Keratinocyte (primary cell): ENCODE measurements at regions not wholly inside any gene's neighbourhood (a gene's known extent, or its start where the extent isn't known, plus 50 kb on each side); places are given as distances from the start of the nearest gene placed in this dataset.

ENCODE experiments used
- DNase-seq: peaks from one replicate; pipeline ENCODE4 v3.0.0-alpha.2; 2011; ENCODE audit warnings: low read depth, missing footprints, low spot score
- FAIRE-seq: peaks from 2 replicates; lab custom pipeline; 2011; peaks lifted over from hg19 to GRCh38; lab: Jason Lieb, UNC
- H2AFZ ChIP-seq: 2 replicates; pipeline ENCODE4 v1.6.0; 2012; ENCODE audit warnings: low read length, control low read depth, inconsistent platforms; ENCODE audit not compliant: control insufficient read depth
- H3K27ac ChIP-seq: 2 replicates; pipeline ENCODE4 v1.5.1; 2011; ENCODE audit warnings: low read length; ENCODE audit not compliant: control insufficient read depth, insufficient read depth
- H3K27me3 ChIP-seq: 3 replicates; pipeline ENCODE4 v1.6.0; 2011; ENCODE audit warnings: low read length; ENCODE audit not compliant: control insufficient read depth, insufficient read depth; ENCODE audit errors: extremely low read depth
- H3K36me3 ChIP-seq, 2 experiments: 2 replicates in 1 of 2; 3 replicates in 1 of 2; pipeline ENCODE4 v1.5.1; 2011; ENCODE audit warnings: low read length in 2 of 2, mild to moderate bottlenecking in 1 of 2; ENCODE audit not compliant: control insufficient read depth in 2 of 2, insufficient read depth in 2 of 2; ENCODE audit errors: extremely low read depth in 1 of 2
- H3K4me1 ChIP-seq: 3 replicates; pipeline ENCODE4 v1.5.1; 2011; ENCODE audit warnings: low read length; ENCODE audit not compliant: control insufficient read depth, insufficient read depth; ENCODE audit errors: extremely low read depth
- H3K4me2 ChIP-seq: 3 replicates; pipeline ENCODE4 v1.6.0; 2011; ENCODE audit warnings: low read depth, low read length; ENCODE audit not compliant: control insufficient read depth, insufficient read depth; ENCODE audit errors: extremely low read depth
- H3K4me3 ChIP-seq, 3 experiments: fragments of 200-600 bp in 1 of 3; sonication (generic) in 1 of 3; 2 replicates in 2 of 3; 3 replicates in 1 of 3; pipeline ENCODE4 v1.5.1; 2011 to 2016; ENCODE audit warnings: low read length in 3 of 3, mild to moderate bottlenecking in 3 of 3, control low read depth in 2 of 3, inconsistent platforms in 1 of 3, low read depth in 1 of 3, mixed read lengths in 1 of 3, mixed run types in 1 of 3, moderate library complexity in 1 of 3; ENCODE audit not compliant: control insufficient read depth in 2 of 3, insufficient read depth in 2 of 3; ENCODE audit errors: extremely low read depth in 1 of 3
- H3K79me2 ChIP-seq: 2 replicates; pipeline ENCODE4 v1.6.0; 2012; ENCODE audit warnings: low read length; ENCODE audit not compliant: control insufficient read depth, insufficient read depth
- H3K9ac ChIP-seq: 3 replicates; pipeline ENCODE4 v1.6.0; 2011; ENCODE audit warnings: low read length; ENCODE audit not compliant: control insufficient read depth, insufficient read depth; ENCODE audit errors: extremely low read depth
- H3K9me1 ChIP-seq: 3 replicates; pipeline ENCODE4 v1.6.0; 2011; ENCODE audit warnings: low read length; ENCODE audit not compliant: control insufficient read depth, insufficient read depth; ENCODE audit errors: extremely low read depth
- H3K9me3 ChIP-seq: 2 replicates; pipeline ENCODE4 v1.5.1; 2012; ENCODE audit warnings: low read depth, low read length; ENCODE audit not compliant: control insufficient read depth
- H4K20me1 ChIP-seq: 3 replicates; pipeline ENCODE4 v1.6.0; 2011; ENCODE audit warnings: low read length; ENCODE audit not compliant: control insufficient read depth, insufficient read depth; ENCODE audit errors: extremely low read depth
- CTCF ChIP-seq, 3 experiments: IDR thresholded peaks in 1 of 3; conservative IDR thresholded peaks in 1 of 3; optimal IDR thresholded peaks in 1 of 3; 2 replicates in 2 of 3; 3 replicates in 1 of 3; pipeline versions ENCODE3 to v1.5.1; 2011; ENCODE audit warnings: low read length in 3 of 3, mild to moderate bottlenecking in 3 of 3, moderate library complexity in 2 of 3, control low read depth in 1 of 3, inconsistent platforms in 1 of 3; ENCODE audit not compliant: insufficient read depth in 2 of 3; ENCODE audit errors: extremely low read depth in 1 of 3
- EZH2 ChIP-seq: IDR thresholded peaks from one replicate; pipeline ENCODE4 v1.6.1; 2012; ENCODE audit warnings: inconsistent platforms, mild to moderate bottlenecking, low read length, moderate library complexity
- dilution Hi-C: fragments of 300-500 bp; cut with MboI; formaldehyde crosslinking; loops from one replicate; pipeline ENCODE4 v1.7.0; 2020; ENCODE audit warnings: low sequenced_read_pairs; ENCODE audit not compliant: extremely low pct_ligation_motif_present

GRCh38 chr14:50052517-50052916, 63.9 kb downstream of the VCPKMT start:
- FAIRE-seq, result no peak

GRCh38 chr14:50053935-50054334, 62.4 kb downstream of the VCPKMT start:
- dilution Hi-C loops, result no loop called here

More at GRCh38 chr14:50052517-50052916, 63.9 kb downstream of the VCPKMT start:
- Histone ChIP-seq H3K79me2 (no peaks in the 10 kb centered on the region), H3K9me3 (no peaks in the 10 kb centered on the region), H3K4me2 (no peak overlapping the region), H3K27me3 (no peaks in the 10 kb centered on the region), H2AFZ (no peak overlapping the region), H4K20me1 (no peaks in the 10 kb centered on the region), H3K36me3 (no peaks in the 10 kb centered on the region), H3K9ac (no peak overlapping the region), H3K9me1 (no peaks in the 10 kb centered on the region), H3K27ac (no peak overlapping the region), H3K4me1 (peaks cover 4% of the 10 kb centered on the region), H3K4me3 (no peak overlapping the region)
- TF ChIP-seq EZH2, result no peak
- no peak for DNase-seq
- dilution Hi-C loops, result no loop called here

More at GRCh38 chr14:50053935-50054334, 62.4 kb downstream of the VCPKMT start:
- Histone ChIP-seq H2AFZ (no peak overlapping the region), H3K4me2 (no peak overlapping the region), H3K4me3 (no peak overlapping the region), H3K79me2 (no peaks in the 10 kb centered on the region), H3K9ac (no peak overlapping the region), H4K20me1 (no peaks in the 10 kb centered on the region), H3K9me3 (no peaks in the 10 kb centered on the region), H3K4me1 (peaks cover 11% of the 10 kb centered on the region), H3K36me3 (no peaks in the 10 kb centered on the region), H3K9me1 (no peaks in the 10 kb centered on the region), H3K27me3 (no peaks in the 10 kb centered on the region), H3K27ac (no peak overlapping the region)
- no peak for DNase-seq
- no peak for FAIRE-seq
- TF ChIP-seq CTCF (optimal IDR thresholded peaks at IDR 0.05 in 1 of 3, IDR thresholded peaks at IDR 0.05 in 1 of 3, conservative IDR thresholded peaks at IDR 0.05 in 1 of 3; ENCODE audit: extremely low read depth in 1 of 3, insufficient read depth in 2 of 3, low read length in 3 of 3) (no peak), EZH2 (no peak)
